ENCODE measurements at regions not wholly inside any gene's neighbourhood (a gene's known extent, or its start where the extent isn't known, plus 50 kb on each side); places are given as distances from the start of the nearest gene placed in this dataset.

GRCh38 chr9:30482499-30482898, 1901.9 kb upstream of the ACO1 start:
- no TSS peak for BruUV-seq (replicated peaks)
- H3K4me3 ChIP-seq (replicated peaks in 1 of 3; ENCODE audit: insufficient read depth in 1 of 3, low read depth in 2 of 3, low read length in 3 of 3) = no peak overlapping the region
- intact Hi-C loops (cut with micrococcal nuclease; ENCODE audit: unreplicated experiment) (no loop called here), in situ Hi-C loops (cut with HindIII; ENCODE audit: extremely low pct_ligation_motif_present, low pct_unique_long_range_greater_than_20kb) (no loop called here)
- ATAC-seq (no peak), FAIRE-seq (no peak), DNase-seq (ENCODE audit: low spot score) (no peak)
- H3K4me1 ChIP-seq (ENCODE audit: insufficient read depth, low read length) = no peaks in the 10 kb centered on the region
- ChIA-PET POLR2A (no interaction called here), CTCF (ENCODE audit: low intra/inter-chr PET ratio, low total read pairs) (no interaction called here)
- TF ChIP-seq HDAC2 (CRISPR knock-in tag; IDR thresholded peaks at IDR 0.05) (no peak), SIX1 (CRISPR knock-in tag; IDR thresholded peaks at IDR 0.05; ENCODE audit: borderline replicate concordance) (peak; percentile 70; the same call in 1 of the 2 replicates), ZNF451 (CRISPR knock-in tag; IDR thresholded peaks at IDR 0.05) (no peak), CSRNP1 (CRISPR knock-in tag; IDR thresholded peaks at IDR 0.05) (no peak), PRPF4 (IDR thresholded peaks at IDR 0.05; ENCODE audit: low read depth, low read length, poor library complexity, severe bottlenecking) (no peak), SP4 (CRISPR knock-in tag; IDR thresholded peaks at IDR 0.05) (no peak), BATF2 (CRISPR knock-in tag; IDR thresholded peaks at IDR 0.05) (no peak)
- H2AFZ ChIP-seq (ENCODE audit: low read length) = no peak overlapping the region
- H3K27me3 ChIP-seq (ENCODE audit: control insufficient read depth in 1 of 2, insufficient read depth in 2 of 2, low read length in 2 of 2) = no peaks in the 10 kb centered on the region
- no peaks in the 10 kb centered on the region for H3K36me3 ChIP-seq (replicated peaks in 1 of 2; ENCODE audit: control insufficient read depth in 1 of 2, insufficient read depth in 2 of 2, low read length in 2 of 2)
- no peak overlapping the region for H3K27ac ChIP-seq (ENCODE audit: extremely low read length, insufficient read depth, low read length)
- no peaks in the 10 kb centered on the region for H3K9me3 ChIP-seq (ENCODE audit: low read length)
- no peak overlapping the region for H3K4me2 ChIP-seq (ENCODE audit: low read depth, low read length)
- H3K9ac ChIP-seq (ENCODE audit: insufficient read depth, low read depth, low read length) = no peak overlapping the region
- 0% methylated on average over 4 of the region's 4 CpGs for WGBS (ENCODE audit: low lambda C conversion rate)
- no peaks in the 10 kb centered on the region for H3K79me2 ChIP-seq (ENCODE audit: insufficient read depth, low read length)
- H4K20me1 ChIP-seq (ENCODE audit: insufficient read depth, low read length) = no peaks in the 10 kb centered on the region

- BruUV-seq (replicated peaks) = no TSS peak
- no peak for ATAC-seq
- FAIRE-seq = no peak
- CTCF ChIA-PET (ENCODE audit: low intra/inter-chr PET ratio, low total read pairs) = no interaction called here
- Histone ChIP-seq H3K9ac (ENCODE audit: insufficient read depth, low read depth, low read length) (no peak overlapping the region), H3K4me1 (ENCODE audit: insufficient read depth, low read length) (no peaks in the 10 kb centered on the region), H3K27ac (ENCODE audit: extremely low read length, insufficient read depth, low read length) (no peak overlapping the region), H3K36me3 (replicated peaks in 1 of 2; ENCODE audit: control insufficient read depth in 1 of 2, insufficient read depth in 2 of 2, low read length in 2 of 2) (no peaks in the 10 kb centered on the region), H3K9me3 (ENCODE audit: low read length) (no peaks in the 10 kb centered on the region), H3K4me3 (replicated peaks in 1 of 3; ENCODE audit: insufficient read depth in 1 of 3, low read depth in 2 of 3, low read length in 3 of 3) (no peak overlapping the region), H3K27me3 (ENCODE audit: control insufficient read depth in 1 of 2, insufficient read depth in 2 of 2, low read length in 2 of 2) (no peaks in the 10 kb centered on the region), H3K79me2 (ENCODE audit: insufficient read depth, low read length) (no peaks in the 10 kb centered on the region), H2AFZ (ENCODE audit: low read length) (no peak overlapping the region), H4K20me1 (ENCODE audit: insufficient read depth, low read length) (no peaks in the 10 kb centered on the region), H3K4me2 (ENCODE audit: low read depth, low read length) (no peak overlapping the region)
- intact Hi-C loops (cut with micrococcal nuclease; ENCODE audit: unreplicated experiment) = no loop called here
- POLR2A ChIA-PET = no interaction called here
- 19% methylated on average over 2 of the region's 2 CpGs for WGBS (ENCODE audit: low lambda C conversion rate)
- in situ Hi-C loops (cut with HindIII; ENCODE audit: extremely low pct_ligation_motif_present, low pct_unique_long_range_greater_than_20kb) = no loop called here
- DNase-seq (ENCODE audit: low spot score) = no peak
- no peak for TF ChIP-seq CCDC6 (CRISPR knock-in tag; IDR thresholded peaks at IDR 0.05)
- no peak for TF ChIP-seq DR1 (CRISPR knock-in tag; IDR thresholded peaks at IDR 0.05)
- TF ChIP-seq POLR2G (IDR thresholded peaks at IDR 0.05; ENCODE audit: low read depth, low read length) = no peak
- TF ChIP-seq ZNF557 (CRISPR knock-in tag; IDR thresholded peaks at IDR 0.05) = no peak
- TF ChIP-seq ATF4 (CRISPR knock-in tag; IDR thresholded peaks at IDR 0.05) = no peak
- TF ChIP-seq ELK4 (CRISPR knock-in tag; IDR thresholded peaks at IDR 0.05; ENCODE audit: borderline replicate concordance) = no peak
- TF ChIP-seq PREB (CRISPR knock-in tag; IDR thresholded peaks at IDR 0.05) = no peak
- no peak for TF ChIP-seq RFXAP (CRISPR knock-in tag; IDR thresholded peaks at IDR 0.05; ENCODE audit: borderline replicate concordance)
Observed at GRCh38 chr9:30484690-30485089, 1899.8 kb upstream of the ACO1 start.
